Gastroesophageal sphincter (tissue), 3 donors: ENCODE measurements at regions not wholly inside any gene's neighbourhood (a gene's known extent, or its start where the extent isn't known, plus 50 kb on each side); places are given as distances from the start of the nearest gene placed in this dataset.
"Not testable (repeated sequence)": the region's sequence is repeated elsewhere in the genome, so short reads cannot be mapped to it uniquely, and the experiment has no call there.

Source experiments
- CTCF ChIP-seq, 4 experiments: fragments of 200-600 bp in 2 of 4; fragments of 450-650 bp in 2 of 4; sonication (generic) in 1 of 4; IDR thresholded peaks; one replicate each; pipeline ENCODE4 v1.5.1; 2017 to 2019; ENCODE audit warnings: antibody characterized with exemption in 4 of 4, mild to moderate bottlenecking in 2 of 4, moderate library complexity in 2 of 4
- EP300 ChIP-seq: sonication (generic); formaldehyde crosslinking; IDR thresholded peaks from one replicate; pipeline ENCODE4 v1.6.1; 2017; ENCODE audit warnings: antibody characterized with exemption, mild to moderate bottlenecking

- not testable (repeated sequence) for TF ChIP-seq CTCF (IDR thresholded peaks at IDR 0.05); EP300
Measured at GRCh38 chr10:47580063-47580462, 56.6 kb upstream of the AGAP9 start.
